Endothelial cell of umbilical vein (primary cell): ENCODE measurements at regions not wholly inside any gene's neighbourhood (a gene's known extent, or its start where the extent isn't known, plus 50 kb on each side); places are given as distances from the start of the nearest gene placed in this dataset.

ENCODE experiments used
- BruUV-seq: library from RNA; stranded (reverse); fragments of 400-500 nt; replicated peaks from 2 replicates; lab custom pipeline; 2021; lab: Mats Ljungman, UMichigan
- CTCF ChIA-PET: fragments of 300-600, 350-600 bp; sonication (Branson Sonifier 250); formaldehyde crosslinking; loops from one replicate; lab custom pipeline; 2021; ENCODE audit warnings: antibody characterized with exemption, inconsistent platforms; lab: Charles Lee
- POLR2A ChIA-PET: fragments of 300-600, 350-600 bp; sonication (Branson Sonifier 250); formaldehyde crosslinking; loops from one replicate; lab custom pipeline; 2021; ENCODE audit warnings: antibody characterized with exemption, inconsistent platforms; lab: Charles Lee
- DNase-seq: peaks from one replicate; pipeline ENCODE4 v3.0.0-alpha.2; 2011; ENCODE audit warnings: low read depth, low spot score
- FAIRE-seq: peaks from 2 replicates; lab custom pipeline; 2011; peaks lifted over from hg19 to GRCh38; lab: Jason Lieb, UNC
- H2AFZ ChIP-seq: 2 replicates; pipeline ENCODE4 v1.6.0; 2012; ENCODE audit warnings: low read depth, low read length, control low read depth, inconsistent platforms
- H3K27ac ChIP-seq: 2 replicates; pipeline ENCODE4 v1.5.1; 2011; ENCODE audit warnings: low read depth, mild to moderate bottlenecking, control low read depth, low read length, moderate library complexity; ENCODE audit not compliant: insufficient read depth
- H3K27me3 ChIP-seq, 2 experiments: 2 replicates each; pipeline versions ENCODE4 v1.6.0 to v1.6.1; 2011; ENCODE audit warnings: low read length in 2 of 2, mixed read lengths in 1 of 2; ENCODE audit not compliant: control insufficient read depth in 2 of 2, insufficient read depth in 2 of 2
- H3K36me3 ChIP-seq, 2 experiments: 2 replicates in 1 of 2; 3 replicates in 1 of 2; pipeline ENCODE4 v1.5.1; 2011; ENCODE audit warnings: low read length in 2 of 2, mild to moderate bottlenecking in 1 of 2, moderate library complexity in 1 of 2; ENCODE audit not compliant: control insufficient read depth in 2 of 2, insufficient read depth in 2 of 2; ENCODE audit errors: extremely low read depth in 1 of 2
- H3K4me1 ChIP-seq: 3 replicates; pipeline ENCODE4 v1.5.1; 2011; ENCODE audit warnings: mild to moderate bottlenecking, low read length; ENCODE audit not compliant: control insufficient read depth, insufficient read depth; ENCODE audit errors: extremely low read depth
- H3K4me2 ChIP-seq: 2 replicates; pipeline ENCODE4 v1.6.1; 2011; ENCODE audit warnings: low read length, control low read depth, mixed read lengths; ENCODE audit not compliant: insufficient read depth
- H3K4me3 ChIP-seq, 3 experiments: fragments of 200-600 bp in 1 of 3; sonication (generic), shearing (Covaris generic) in 1 of 3; replicated peaks in 1 of 3; 2 replicates each; pipeline ENCODE4 v1.5.1; 2011 to 2016; ENCODE audit warnings: control low read depth in 3 of 3, low read length in 3 of 3, mild to moderate bottlenecking in 2 of 3, inconsistent platforms in 1 of 3, low read depth in 1 of 3, moderate library complexity in 1 of 3; ENCODE audit not compliant: insufficient read depth in 1 of 3
- H3K79me2 ChIP-seq: 2 replicates; pipeline ENCODE4 v1.6.0; 2012; ENCODE audit warnings: low read length, inconsistent platforms; ENCODE audit not compliant: control insufficient read depth, insufficient read depth
- H3K9ac ChIP-seq: replicated peaks from 2 replicates; pipeline ENCODE3; 2011; ENCODE audit warnings: low read length, control low read depth; ENCODE audit not compliant: insufficient read depth; ENCODE audit errors: extremely low read depth
- H3K9me1 ChIP-seq: replicated peaks from 3 replicates; pipeline ENCODE4 v1.6.0; 2011; ENCODE audit warnings: mild to moderate bottlenecking, low read length; ENCODE audit not compliant: control insufficient read depth, insufficient read depth; ENCODE audit errors: extremely low read depth
- H3K9me3 ChIP-seq: replicated peaks from 2 replicates; pipeline ENCODE4 v1.5.1; 2012; ENCODE audit warnings: low read length, inconsistent platforms; ENCODE audit not compliant: control insufficient read depth, insufficient read depth
- H4K20me1 ChIP-seq: replicated peaks from 2 replicates; pipeline ENCODE3; 2011; ENCODE audit warnings: mild to moderate bottlenecking, low read length; ENCODE audit not compliant: control insufficient read depth, insufficient read depth; ENCODE audit errors: extremely low read depth
- EZH2 ChIP-seq: IDR thresholded peaks from 2 replicates; pipeline ENCODE4 v1.6.1; 2012; ENCODE audit warnings: borderline replicate concordance, low read depth, mild to moderate bottlenecking, moderate library complexity, low read length, inconsistent platforms; ENCODE audit not compliant: severe bottlenecking
- FOS ChIP-seq: IDR thresholded peaks from 2 replicates; pipeline ENCODE4 v1.6.1; 2011; ENCODE audit warnings: mild to moderate bottlenecking, low read length, moderate library complexity, borderline replicate concordance; ENCODE audit not compliant: insufficient read depth
- GATA2 ChIP-seq: IDR thresholded peaks from 2 replicates; pipeline ENCODE4 v1.7.0; 2011; ENCODE audit warnings: low read depth, mild to moderate bottlenecking, moderate library complexity, mixed read lengths, low read length; ENCODE audit not compliant: insufficient read length, insufficient read depth
- JUN ChIP-seq: IDR thresholded peaks from 2 replicates; pipeline ENCODE4 v1.6.1; 2011; ENCODE audit warnings: borderline replicate concordance, low read depth; ENCODE audit not compliant: insufficient read length, insufficient read depth
- MAX ChIP-seq: IDR thresholded peaks from 2 replicates; pipeline ENCODE4 v1.6.1; 2011; ENCODE audit not compliant: insufficient read depth, insufficient read length
- MYC ChIP-seq: IDR thresholded peaks from one replicate; pipeline ENCODE4 v1.6.1; 2011; ENCODE audit warnings: mild to moderate bottlenecking, low read depth, low read length
- POLR2A ChIP-seq: IDR thresholded peaks from 2 replicates; pipeline ENCODE4 v1.6.1; 2012; ENCODE audit warnings: low read depth, mild to moderate bottlenecking, control low read depth, low read length
- POLR2AphosphoS5 ChIP-seq: IDR thresholded peaks from 2 replicates; pipeline ENCODE4 v1.6.1; 2012; ENCODE audit warnings: low read depth, mild to moderate bottlenecking, control low read depth, low read length, moderate library complexity; ENCODE audit not compliant: insufficient read depth
- dilution Hi-C: fragments of 300-500 bp; cut with MboI; formaldehyde crosslinking; loops from one replicate; pipeline ENCODE4 v1.15.0; 2019; ENCODE audit warnings: low sequenced_read_pairs; ENCODE audit not compliant: extremely low pct_ligation_motif_present
- intact Hi-C: fragments of 100-400 bp; cut with micrococcal nuclease; formaldehyde crosslinking; loops from one replicate; pipeline ENCODE4 v1.10.0; 2022
- TF ChIP-seq, protein P1 (sequence below), 2 donors: IDR thresholded peaks; 1 replicate in 1 of 2; 2 replicates in 1 of 2; pipeline ENCODE4 v1.5.1; 2011; ENCODE audit warnings: low read length in 2 of 2, mild to moderate bottlenecking in 2 of 2, moderate library complexity in 2 of 2, control low read depth in 1 of 2, inconsistent platforms in 1 of 2, low read depth in 1 of 2; ENCODE audit not compliant: insufficient read depth in 1 of 2; ENCODE audit errors: extremely low read depth in 1 of 2

DNA sequence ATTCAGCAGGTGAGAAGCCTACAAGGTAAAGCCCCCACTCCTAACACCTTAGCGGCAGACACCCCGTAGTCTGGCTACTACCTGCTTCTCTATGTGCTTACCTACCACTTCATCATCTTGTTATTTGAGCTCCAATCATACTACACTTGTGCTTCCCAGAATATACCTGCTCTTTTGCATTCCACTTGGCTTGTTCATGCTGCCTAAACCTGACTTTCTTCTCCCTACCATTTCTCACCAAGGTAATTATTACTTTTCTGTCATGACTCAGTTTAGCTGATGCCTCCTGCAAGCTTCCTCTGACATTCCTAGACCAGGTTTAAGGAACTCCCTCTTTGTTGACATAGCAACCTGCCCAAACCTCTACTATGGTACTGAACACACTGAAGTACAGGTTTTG is 495.6 kb upstream of the C1orf87 start:
- TF ChIP-seq EZH2: no peak
- TF ChIP-seq POLR2A: no peak
- TF ChIP-seq, protein P1, sequence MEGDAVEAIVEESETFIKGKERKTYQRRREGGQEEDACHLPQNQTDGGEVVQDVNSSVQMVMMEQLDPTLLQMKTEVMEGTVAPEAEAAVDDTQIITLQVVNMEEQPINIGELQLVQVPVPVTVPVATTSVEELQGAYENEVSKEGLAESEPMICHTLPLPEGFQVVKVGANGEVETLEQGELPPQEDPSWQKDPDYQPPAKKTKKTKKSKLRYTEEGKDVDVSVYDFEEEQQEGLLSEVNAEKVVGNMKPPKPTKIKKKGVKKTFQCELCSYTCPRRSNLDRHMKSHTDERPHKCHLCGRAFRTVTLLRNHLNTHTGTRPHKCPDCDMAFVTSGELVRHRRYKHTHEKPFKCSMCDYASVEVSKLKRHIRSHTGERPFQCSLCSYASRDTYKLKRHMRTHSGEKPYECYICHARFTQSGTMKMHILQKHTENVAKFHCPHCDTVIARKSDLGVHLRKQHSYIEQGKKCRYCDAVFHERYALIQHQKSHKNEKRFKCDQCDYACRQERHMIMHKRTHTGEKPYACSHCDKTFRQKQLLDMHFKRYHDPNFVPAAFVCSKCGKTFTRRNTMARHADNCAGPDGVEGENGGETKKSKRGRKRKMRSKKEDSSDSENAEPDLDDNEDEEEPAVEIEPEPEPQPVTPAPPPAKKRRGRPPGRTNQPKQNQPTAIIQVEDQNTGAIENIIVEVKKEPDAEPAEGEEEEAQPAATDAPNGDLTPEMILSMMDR (IDR thresholded peaks at IDR 0.05; ENCODE audit: extremely low read depth in 1 of 2, insufficient read depth in 1 of 2, low read depth in 1 of 2, low read length in 2 of 2): no peak
- TF ChIP-seq JUN: no peak
- no peak for TF ChIP-seq MYC
- no peak for TF ChIP-seq GATA2
- no peak for TF ChIP-seq MAX
- TF ChIP-seq POLR2AphosphoS5: no peak
- no peak for TF ChIP-seq FOS
- Histone ChIP-seq H4K20me1 (no peaks in the 10 kb centered on the region), H3K4me3 (no peak overlapping the region), H3K9ac (no peak overlapping the region), H3K79me2 (no peaks in the 10 kb centered on the region), H3K36me3 (no peaks in the 10 kb centered on the region), H3K27ac (no peak overlapping the region), H2AFZ (no peak overlapping the region), H3K9me1 (no peaks in the 10 kb centered on the region), H3K27me3 (no peaks in the 10 kb centered on the region), H3K4me2 (no peak overlapping the region), H3K4me1 (peaks cover 15% of the 10 kb centered on the region), H3K9me3 (no peaks in the 10 kb centered on the region)
- CTCF ChIA-PET: no interaction called here
- FAIRE-seq (no peak), DNase-seq (no peak)
- no TSS peak for BruUV-seq
- POLR2A ChIA-PET: no interaction called here
- intact Hi-C loops (no loop called here), dilution Hi-C loops (no loop called here)
